ENCODE measurements at regions not wholly inside any gene's neighbourhood (a gene's known extent, or its start where the extent isn't known, plus 50 kb on each side); places are given as distances from the start of the nearest gene placed in this dataset.

- Histone ChIP-seq H3K9me2 (replicated peaks; ENCODE audit: insufficient read depth) (no peaks in the 10 kb centered on the region), H3K9me3 (ENCODE audit: low read depth) (no peaks in the 10 kb centered on the region), H3K27ac (no peak overlapping the region), H4K20me1 (ENCODE audit: insufficient read depth, poor library complexity, severe bottlenecking) (no peaks in the 10 kb centered on the region), H3K27me3 (peaks cover 6% of the 10 kb centered on the region), H3K4me2 (no peak overlapping the region), H3K36me3 (replicated peaks; ENCODE audit: insufficient read depth, low read depth) (no peaks in the 10 kb centered on the region), H3K4me3 (no peak overlapping the region), H3K4me1 (ENCODE audit: insufficient read depth) (no peaks in the 10 kb centered on the region), H2AFZ (no peak overlapping the region), H3K79me2 (no peaks in the 10 kb centered on the region)
- no peak for DNase-seq (ENCODE audit: low spot score)
- TF ChIP-seq EZH2 (IDR thresholded peaks at IDR 0.05; ENCODE audit: borderline replicate concordance) (no peak), EZH2phosphoT487 (IDR thresholded peaks at IDR 0.05; ENCODE audit: low read depth, severe bottlenecking, unreplicated experiment) (no peak), CTCF (IDR thresholded peaks at IDR 0.05; ENCODE audit: poor library complexity) (no peak)
- WGBS (ENCODE audit: low lambda C conversion rate, missing lambda C conversion rate) = 79% methylated on average over 36 of the region's 36 CpGs
Observed at GRCh38 chr12:131443019-131444000, 267.6 kb upstream of the SFSWAP start.

- Histone ChIP-seq H3K27me3 (no peaks in the 10 kb centered on the region), H3K4me3 (no peak overlapping the region), H3K4me2 (no peak overlapping the region), H3K27ac (no peak overlapping the region), H3K36me3 (replicated peaks; ENCODE audit: insufficient read depth, low read depth) (no peaks in the 10 kb centered on the region), H3K79me2 (no peaks in the 10 kb centered on the region), H3K9me2 (replicated peaks; ENCODE audit: insufficient read depth) (no peaks in the 10 kb centered on the region), H2AFZ (no peak overlapping the region), H3K4me1 (ENCODE audit: insufficient read depth) (no peaks in the 10 kb centered on the region), H4K20me1 (ENCODE audit: insufficient read depth, poor library complexity, severe bottlenecking) (no peaks in the 10 kb centered on the region), H3K9me3 (ENCODE audit: low read depth) (no peaks in the 10 kb centered on the region)
- TF ChIP-seq EZH2 (IDR thresholded peaks at IDR 0.05; ENCODE audit: borderline replicate concordance) = no peak
- no peak for TF ChIP-seq EZH2phosphoT487 (IDR thresholded peaks at IDR 0.05; ENCODE audit: low read depth, severe bottlenecking, unreplicated experiment)
- no peak for TF ChIP-seq CTCF (IDR thresholded peaks at IDR 0.05; ENCODE audit: poor library complexity)
- 91% methylated on average over 22 of the region's 24 CpGs for WGBS (ENCODE audit: low lambda C conversion rate, missing lambda C conversion rate)
- no peak for DNase-seq (ENCODE audit: low spot score)
Observed at GRCh38 chr12:131444220-131445164, 266.4 kb upstream of the SFSWAP start.

- no peak for DNase-seq (ENCODE audit: low spot score)
- Histone ChIP-seq H3K4me1 (ENCODE audit: insufficient read depth) (no peaks in the 10 kb centered on the region), H3K79me2 (no peaks in the 10 kb centered on the region), H3K4me3 (no peak overlapping the region), H2AFZ (no peak overlapping the region), H3K9me2 (replicated peaks; ENCODE audit: insufficient read depth) (no peaks in the 10 kb centered on the region), H3K27me3 (no peaks in the 10 kb centered on the region), H3K4me2 (no peak overlapping the region), H3K9me3 (ENCODE audit: low read depth) (no peaks in the 10 kb centered on the region), H3K27ac (no peak overlapping the region), H3K36me3 (replicated peaks; ENCODE audit: insufficient read depth, low read depth) (no peaks in the 10 kb centered on the region), H4K20me1 (ENCODE audit: insufficient read depth, poor library complexity, severe bottlenecking) (no peaks in the 10 kb centered on the region)
- TF ChIP-seq EZH2phosphoT487 (IDR thresholded peaks at IDR 0.05; ENCODE audit: low read depth, severe bottlenecking, unreplicated experiment) = no peak
- no peak for TF ChIP-seq CTCF (IDR thresholded peaks at IDR 0.05; ENCODE audit: poor library complexity)
- TF ChIP-seq EZH2 (IDR thresholded peaks at IDR 0.05; ENCODE audit: borderline replicate concordance) = no peak
- 50% methylated on average over 13 of the region's 13 CpGs for WGBS (ENCODE audit: low lambda C conversion rate, missing lambda C conversion rate)
Observed at GRCh38 chr12:131445184-131445774, 265.6 kb upstream of the SFSWAP start.
